HG02678 (cell line): ENCODE measurements at regions not wholly inside any gene's neighbourhood (a gene's known extent, or its start where the extent isn't known, plus 50 kb on each side); places are given as distances from the start of the nearest gene placed in this dataset.
"Not testable (repeated sequence)": the region's sequence is repeated elsewhere in the genome, so short reads cannot be mapped to it uniquely, and the experiment has no call there.

Source experiments
- ATAC-seq: cut with Tn5 transposase; IDR thresholded peaks from one replicate; pipeline ENCODE4 v1.9.1; 2021; ENCODE audit warnings: mild to moderate bottlenecking, moderate library complexity; ENCODE audit not compliant: unreplicated experiment

DNA sequence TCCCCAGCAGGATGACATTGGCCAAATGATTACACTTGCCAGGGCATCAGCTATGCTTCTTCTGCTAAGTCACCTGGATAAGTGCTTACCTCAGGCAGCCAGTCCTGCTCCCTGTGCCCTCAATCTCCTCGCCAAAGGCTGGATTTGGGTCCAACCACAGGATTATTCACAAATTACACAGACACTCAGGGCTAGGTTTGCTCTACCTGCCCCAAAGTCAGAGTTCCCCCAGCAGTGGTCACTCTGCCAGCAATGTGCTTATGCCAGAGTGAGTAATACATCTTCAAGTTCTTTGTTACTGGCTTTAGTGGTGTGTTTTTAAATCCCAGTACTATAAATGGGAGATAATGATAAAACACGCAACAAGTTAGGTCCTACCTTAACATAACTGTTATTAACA, 189.7 kb upstream of the SEMA3D start:
- no peak for ATAC-seq

DNA sequence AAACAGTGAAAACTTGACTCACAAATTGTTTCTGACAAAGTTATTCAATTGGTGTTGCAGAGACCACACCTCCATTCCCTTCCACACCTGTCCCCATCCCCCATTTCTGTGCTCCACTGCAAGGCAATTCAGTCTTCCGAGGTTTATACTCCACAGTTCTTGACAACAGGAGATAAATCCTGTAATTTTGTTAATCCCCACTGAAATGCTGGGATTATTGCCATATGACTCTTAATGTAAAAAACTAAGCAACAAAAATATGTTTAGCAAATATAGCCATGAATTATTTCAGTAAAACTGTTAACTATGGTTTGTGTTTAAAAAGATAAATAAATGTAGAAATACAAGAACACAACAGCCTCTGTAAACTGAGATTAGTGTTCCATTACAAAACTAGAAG, 170.1 kb upstream of the SEMA3D start:
- ATAC-seq: no peak

DNA sequence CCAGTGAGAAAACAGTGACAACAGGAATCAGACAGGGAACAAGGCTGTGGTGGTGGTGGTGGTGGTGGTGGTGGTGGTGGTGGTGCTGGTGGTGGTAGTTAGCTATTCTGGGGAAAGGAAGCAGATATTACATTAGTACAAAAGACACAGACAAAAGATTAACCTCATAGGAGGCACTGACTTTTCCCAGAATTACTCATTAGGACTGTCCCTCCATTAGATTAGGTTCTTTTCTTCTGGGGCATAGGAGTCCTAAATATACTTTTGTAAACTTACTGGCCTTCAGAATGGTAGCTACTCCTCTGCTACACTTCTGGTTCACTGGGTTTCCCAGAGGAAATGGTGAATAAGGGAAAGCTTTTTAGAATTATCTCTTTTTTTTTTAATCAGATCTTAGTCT, 156.6 kb upstream of the SEMA3D start:
- peak; percentile 71 for ATAC-seq

DNA sequence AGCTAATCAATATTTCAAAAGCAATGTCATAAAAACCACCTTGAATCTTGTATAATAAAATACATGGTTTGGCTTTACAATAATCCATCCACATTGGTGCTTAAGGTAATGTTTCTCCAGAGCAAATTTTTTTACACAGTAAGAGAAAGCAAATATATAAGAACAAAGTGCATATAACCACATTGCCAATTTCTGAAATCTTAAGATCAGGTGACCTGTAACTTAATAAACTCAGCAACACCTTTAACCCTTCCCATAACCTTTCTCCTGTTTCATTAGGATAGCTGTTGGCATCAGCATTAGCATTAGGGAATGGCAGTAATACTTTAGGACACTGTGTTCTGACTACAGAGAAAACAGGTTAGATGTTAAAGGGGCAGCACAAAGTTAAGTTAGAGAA, 155.9 kb upstream of the SEMA3D start:
- no peak for ATAC-seq

DNA sequence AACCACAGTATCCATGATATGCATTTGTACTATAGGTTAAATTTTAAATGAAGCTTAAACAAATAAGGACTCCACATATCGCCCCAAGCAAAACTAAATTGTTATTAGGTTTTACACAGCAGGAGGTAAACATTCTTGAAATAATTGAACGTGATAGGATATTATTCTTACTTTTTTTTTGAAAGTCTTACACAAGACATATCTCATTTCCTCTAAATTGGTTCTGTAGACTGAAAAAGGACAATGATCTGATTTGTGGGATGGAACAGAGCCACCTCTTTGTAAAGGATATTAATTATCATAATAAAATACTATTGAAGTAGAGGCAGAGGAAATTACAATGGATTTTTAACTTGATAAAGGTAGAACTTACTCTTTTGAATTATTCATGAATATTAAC, 155.1 kb upstream of the SEMA3D start:
- no peak for ATAC-seq

DNA sequence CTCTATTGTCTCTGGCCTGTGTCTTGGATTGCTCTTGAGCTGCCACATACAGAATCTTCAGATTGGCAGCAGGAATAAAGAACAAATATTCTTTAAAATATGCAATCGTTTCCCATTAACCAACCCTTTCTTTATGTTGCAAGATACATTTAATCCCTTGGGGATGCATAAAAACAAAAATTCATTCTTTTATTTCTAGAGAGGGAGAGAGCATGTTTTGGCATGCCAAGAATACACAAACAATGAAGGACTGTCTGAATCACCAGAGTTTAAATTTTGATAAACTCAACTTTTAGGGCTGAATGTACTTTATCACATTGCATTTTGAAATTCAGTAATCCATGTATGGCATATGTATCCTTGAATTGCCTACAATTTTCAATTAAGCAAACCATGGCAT, 154.3 kb upstream of the SEMA3D start:
- no peak for ATAC-seq

DNA sequence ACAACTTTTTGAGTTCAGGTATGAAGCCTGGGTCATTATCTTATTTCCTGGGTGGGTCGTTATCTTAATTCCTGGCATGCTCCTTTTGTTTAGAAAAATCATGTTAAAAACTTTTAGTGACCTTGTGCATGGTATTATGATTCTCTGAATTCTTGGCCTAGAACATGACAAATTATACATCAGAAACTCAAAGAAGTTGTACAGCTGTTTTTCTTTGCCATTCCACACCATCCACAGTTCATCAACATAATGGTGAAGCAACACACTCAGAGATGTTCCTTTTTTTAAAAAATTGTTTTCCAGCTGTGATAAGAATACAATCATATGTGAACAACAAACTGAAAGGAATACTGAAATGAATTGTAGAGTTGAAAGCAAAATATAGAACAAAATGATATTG, 149.2 kb upstream of the SEMA3D start:
- no peak for ATAC-seq

DNA sequence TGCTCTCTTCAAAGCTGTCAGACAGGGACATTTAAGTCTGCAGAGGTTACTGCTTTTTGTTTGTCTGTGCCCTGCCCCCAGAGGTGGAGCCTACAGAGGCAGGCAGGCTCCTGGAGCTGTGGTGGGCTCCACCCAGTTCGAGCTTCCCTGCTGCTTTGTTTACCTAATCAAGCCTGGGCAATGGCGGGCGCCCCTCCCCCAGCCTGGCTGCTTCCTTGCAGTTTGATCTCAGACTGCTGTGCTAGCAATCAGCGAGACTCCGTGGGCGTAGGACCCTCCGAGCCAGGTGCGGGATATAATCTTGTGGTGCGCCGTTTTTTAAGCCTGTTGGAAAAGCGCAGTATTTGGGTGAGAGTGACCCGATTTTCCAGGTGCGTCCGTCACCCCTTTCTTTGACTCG, 148.3 kb upstream of the SEMA3D start:
- not testable (repeated sequence) for ATAC-seq

DNA sequence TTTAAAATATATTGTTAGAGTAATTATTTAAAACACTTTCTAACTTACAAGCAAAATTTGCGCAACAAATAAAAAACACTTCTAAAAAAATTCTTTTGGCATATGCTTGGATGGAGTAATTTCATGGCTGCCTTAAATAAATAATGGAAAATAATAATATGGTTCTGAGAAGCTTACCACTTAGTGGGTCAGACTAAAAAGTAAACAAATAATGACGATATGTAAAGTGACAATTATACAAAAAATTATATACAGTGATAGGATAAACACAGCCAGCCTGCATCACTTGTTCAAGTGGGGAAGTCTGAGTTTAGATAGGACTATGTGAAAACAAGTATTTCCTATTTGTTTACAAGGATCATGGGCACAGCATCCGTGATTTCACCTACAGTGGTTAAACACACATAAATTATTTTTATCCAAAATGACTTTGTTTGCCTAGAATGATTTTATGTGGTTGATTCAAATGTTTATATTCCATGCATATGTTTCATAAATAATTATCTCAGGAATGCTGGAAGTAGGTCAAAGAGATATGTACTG, 141.7 kb upstream of the SEMA3D start:
- no peak for ATAC-seq

DNA sequence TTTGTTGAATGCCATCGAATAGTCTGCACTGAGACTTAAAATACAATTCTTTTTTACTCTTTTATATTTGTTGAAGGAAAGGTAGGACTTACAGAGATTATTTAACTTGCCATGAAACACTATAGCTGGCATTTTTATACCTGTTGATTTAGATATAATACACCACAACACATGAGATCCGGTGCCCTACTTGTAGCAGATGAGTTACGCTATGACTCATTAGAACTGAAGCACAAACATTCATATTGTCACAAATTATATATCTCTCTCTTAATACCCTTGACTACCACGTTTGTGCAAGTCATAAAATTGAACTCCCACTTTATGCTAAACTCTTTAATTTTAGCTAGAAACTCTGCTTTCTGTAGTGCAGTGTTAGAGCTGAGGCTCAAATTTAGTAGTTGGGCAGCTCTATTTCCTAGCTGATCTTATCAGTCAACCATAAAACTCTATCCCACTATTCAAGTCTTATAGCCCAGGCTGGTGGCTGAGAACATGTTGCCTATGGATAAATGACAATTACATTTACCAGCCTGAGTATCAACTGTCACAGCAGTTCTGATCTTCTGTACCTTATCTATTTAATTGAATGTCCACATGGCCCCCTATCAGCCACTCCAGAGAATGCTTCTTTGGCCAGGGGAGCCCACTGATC, 137.4 kb upstream of the SEMA3D start:
- ATAC-seq: no peak

DNA sequence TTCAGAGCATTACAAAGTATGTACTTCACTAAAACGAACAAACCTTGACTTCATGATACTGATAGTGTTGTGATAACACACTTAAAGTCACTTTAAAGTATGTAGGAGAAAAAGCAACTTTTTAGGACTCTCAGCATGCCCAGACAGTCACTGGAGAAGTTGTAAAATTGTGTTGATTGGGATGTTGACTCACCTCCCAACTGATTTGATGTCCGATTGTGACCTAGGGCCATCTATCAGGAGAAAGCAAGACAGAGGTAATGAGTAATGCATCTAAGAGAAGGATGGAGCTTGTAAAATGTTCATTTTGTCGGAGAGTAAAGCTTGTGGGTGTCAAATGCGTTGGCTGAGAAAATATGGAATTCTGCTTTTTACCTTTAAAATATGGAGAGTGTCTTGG, 135.4 kb upstream of the SEMA3D start:
- no peak for ATAC-seq

DNA sequence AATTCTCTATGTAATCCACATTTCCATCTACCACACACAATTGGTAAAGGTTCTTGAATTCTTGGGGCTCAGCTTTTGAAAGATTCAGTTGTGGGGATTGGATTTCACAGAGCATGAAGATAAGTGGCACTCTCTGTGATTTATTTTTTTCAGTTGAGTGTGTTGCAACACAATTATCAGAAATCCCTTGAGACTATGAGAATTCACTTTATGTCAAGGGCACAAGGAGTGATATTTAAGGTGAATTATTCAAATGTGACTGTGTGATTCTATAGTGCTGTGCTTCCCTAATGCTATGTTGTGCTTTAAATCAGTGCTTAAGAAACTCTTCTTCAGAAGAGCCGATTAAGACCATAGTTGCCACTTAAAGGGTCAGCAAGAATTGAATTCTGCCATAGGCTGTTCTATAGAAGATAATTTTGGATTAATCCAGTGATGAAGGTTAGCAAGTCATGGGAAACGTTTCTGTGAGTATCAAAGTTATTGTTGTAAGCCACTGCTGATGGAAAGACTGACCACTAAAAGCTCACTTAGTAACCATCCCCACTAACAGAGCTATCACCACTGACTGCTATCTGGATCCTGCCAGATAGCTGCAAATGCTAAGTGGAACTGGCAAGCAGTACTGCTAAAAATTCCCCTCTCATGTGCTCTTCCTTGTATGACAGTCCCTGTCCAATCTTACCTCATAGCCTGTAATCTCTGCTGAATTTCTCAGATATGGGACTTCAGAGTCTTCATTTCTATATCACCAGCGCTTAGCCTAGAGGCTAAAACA, 134.0 kb upstream of the SEMA3D start:
- ATAC-seq: no peak

DNA sequence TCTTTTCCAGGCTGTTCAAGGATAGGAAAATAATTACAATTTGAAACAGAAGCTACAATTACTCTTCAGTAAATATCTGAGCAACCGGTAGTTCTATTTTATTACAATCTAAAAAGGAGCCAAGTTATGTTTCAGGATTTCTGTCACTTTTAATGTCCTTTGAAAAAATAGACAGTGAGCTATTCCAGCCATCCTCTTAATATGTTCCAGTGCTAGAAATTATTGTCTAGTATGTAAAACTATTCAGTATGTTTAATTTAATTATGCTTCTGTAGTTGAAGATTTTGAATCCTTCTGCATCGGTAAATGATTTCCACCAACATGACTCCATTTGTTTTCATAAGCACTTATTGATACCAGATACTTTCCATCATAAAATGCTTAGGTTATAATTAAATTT, 129.6 kb upstream of the SEMA3D start:
- no peak for ATAC-seq

DNA sequence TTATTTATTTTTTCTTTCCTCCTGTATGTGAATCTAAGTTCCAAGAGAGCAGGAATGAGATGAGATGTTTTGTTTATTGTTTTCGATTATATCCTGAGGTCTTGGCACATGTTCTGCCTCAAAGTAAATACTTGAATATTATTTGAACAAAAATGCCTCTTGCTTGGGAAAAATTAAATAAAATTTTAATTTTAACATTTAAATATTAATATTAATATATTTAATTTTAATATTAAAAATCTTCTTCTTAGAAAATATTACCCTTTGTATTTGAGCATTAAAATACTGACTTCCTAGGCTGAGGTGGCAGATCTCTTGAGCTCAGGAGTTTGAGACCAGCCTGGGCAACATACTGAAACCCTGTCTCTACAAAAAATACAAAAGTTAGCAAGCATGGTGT, 123.4 kb upstream of the SEMA3D start:
- ATAC-seq: no peak

DNA sequence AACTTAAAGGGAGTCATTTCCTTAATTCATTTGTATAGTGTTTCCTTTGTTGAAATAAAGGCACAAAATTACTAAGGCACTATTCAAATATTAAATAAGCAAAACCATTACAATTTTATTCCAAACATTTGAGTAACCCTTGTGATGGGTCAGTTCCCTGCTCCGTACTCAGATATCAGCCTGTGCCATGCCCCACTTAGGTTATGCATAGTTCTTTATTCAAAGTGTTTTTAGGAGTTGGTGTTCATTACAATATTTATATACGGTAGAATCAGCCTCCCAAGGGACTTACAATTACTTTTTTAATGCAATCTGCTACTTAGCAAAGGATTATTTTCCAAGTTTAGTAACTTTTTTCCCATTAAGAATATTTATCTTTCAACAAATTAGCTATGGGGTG, 119.3 kb upstream of the SEMA3D start:
- ATAC-seq: no peak

DNA sequence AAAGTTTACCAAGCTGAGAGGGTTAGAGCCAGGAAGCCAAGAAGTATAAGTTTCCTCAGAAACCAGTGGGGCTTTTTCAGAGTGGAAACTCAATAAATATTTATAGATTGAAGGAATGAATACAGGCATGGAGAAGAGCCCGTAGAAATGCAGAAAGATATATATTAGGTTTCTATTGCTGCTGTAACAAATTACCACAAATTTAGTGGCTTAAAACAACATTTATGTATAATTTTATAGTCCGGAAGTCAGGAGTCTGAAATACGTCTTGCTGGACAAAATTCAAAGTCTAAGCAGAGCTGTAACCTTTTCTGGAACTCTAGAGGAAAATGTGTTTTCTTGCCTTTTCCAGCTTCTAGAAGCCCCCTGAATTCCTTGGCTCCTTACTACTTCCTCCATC, 107.3 kb upstream of the SEMA3D start:
- ATAC-seq: no peak

DNA sequence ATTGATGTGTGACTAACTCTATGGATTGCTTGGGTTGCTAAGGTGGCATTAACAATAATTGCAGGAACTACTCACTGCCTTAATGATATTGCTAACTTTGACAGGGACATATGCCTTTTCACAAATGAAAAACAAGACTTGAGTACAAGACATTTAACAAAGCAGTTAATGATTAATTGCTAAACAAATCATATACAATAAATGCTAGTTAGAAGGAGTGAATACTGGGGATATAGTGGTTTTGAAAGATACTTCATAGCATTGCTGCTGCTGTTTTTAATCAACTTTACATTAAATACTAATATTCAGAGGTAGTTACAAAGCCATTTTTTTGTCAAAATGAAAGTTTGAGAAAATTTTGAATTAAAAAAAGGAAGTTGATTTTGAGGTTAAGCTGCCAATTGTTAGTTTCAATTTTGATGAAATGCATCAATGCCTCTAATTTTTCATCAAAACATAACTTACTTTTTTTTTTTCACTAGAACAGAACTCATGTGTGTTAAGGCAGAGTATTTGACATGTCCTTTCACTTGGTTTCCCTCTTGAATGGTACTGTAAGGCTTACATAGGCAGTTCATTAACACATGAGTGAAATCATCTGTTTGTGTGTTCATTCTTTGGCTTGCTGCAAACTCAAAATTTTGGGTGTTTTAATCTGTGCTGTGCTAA, 106.2 kb upstream of the SEMA3D start:
- ATAC-seq: peak; percentile 51

DNA sequence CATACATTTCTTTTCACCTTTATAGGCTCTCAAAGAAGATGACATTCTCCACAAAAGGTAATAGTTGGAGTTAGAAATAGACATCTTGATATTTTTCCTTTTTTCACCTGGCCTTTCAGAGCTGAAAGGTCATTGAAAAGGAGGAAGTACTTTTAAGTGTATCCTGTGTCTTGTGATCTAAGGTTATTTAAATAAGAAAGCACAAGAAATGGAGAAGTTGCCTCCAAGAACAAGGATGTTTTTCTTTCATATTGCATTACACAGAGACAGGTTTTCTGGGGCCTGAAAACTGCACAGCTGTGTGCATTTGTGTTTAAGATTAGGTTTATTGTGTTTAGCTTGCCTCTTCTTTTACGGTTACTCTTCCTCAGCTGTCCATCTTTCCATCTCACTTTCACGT, 103.4 kb upstream of the SEMA3D start:
- ATAC-seq: no peak

DNA sequence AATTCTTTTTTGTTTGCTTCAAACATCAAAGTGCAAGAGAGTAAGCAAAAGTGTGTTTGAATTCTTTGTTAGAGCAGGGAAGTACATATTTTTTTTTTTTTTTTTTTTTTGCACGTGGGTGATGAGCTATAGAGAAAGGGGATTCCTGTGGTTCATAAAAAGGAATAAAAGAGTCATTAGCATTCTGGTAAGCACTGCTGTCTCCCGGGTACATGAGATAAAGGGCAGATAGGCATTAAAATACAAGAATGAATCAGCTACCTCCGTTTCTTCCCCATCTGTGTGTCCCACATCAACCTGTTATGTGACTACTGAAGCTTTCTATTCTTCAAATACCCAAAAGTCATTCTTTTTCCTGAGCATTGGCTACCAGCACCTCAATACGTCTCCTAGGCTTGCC, 102.4 kb upstream of the SEMA3D start:
- no peak for ATAC-seq

DNA sequence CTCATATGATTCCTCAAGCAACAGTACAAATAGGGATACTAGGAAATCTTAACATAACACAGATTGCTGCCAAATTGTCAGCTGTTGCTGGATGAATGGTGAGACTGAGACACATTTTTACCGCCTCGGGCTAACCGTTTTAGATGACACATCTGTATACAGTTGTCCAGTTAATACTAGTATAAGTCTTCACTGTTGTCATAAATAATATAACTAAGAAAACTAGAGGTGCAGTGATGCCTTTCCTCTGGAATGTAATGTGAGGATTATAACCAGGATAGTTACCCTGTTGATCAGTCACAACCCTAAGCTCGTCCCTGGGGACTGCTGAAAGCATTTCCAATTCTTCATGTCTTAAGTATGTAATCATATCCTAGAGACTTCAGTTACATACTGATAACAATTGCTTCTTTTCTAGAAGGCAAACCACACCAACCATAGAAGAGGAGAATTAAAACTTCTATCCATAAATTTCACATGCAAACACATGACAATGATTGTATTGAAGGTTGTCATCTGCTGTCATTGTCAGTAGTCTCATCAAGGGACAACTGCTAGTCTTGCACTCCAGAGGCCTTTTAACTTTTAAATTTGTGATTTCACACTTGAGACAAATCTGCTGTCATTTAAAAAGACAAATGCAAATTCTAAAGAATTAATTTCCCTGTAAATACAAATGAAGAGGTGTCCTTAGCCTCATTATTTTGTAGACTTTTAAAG, 100.4 kb upstream of the SEMA3D start:
- ATAC-seq: no peak

DNA sequence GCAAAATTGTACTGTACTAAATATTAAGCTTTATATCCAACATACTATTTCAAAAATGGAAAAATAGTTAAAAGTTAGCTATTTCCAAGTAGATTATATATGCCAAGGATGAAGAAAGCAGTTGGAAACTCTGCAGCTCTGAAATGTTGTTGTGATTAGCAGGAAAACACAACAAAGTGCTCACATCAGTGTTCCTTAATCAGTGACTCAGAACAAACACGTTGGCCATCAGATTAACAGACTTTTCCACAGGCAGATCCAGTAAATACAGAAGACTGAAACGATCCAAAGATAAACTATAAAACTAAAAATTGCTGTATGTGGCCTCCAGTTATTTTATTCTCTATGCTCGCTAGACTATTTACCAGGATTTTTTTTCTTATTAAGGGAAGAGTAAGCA, 99.6 kb upstream of the SEMA3D start:
- ATAC-seq: no peak
